ENCODE measurements at regions not wholly inside any gene's neighbourhood (a gene's known extent, or its start where the extent isn't known, plus 50 kb on each side); places are given as distances from the start of the nearest gene placed in this dataset.
"Not testable (repeated sequence)": the region's sequence is repeated elsewhere in the genome, so short reads cannot be mapped to it uniquely, and the experiment has no call there.

- no peak for DNase-seq
Measured at GRCh38 chr14:28952161-28952560, 185.6 kb downstream of the FOXG1 start.

- no peak for DNase-seq
Measured at GRCh38 chr14:28952666-28953065, 186.1 kb downstream of the FOXG1 start.

DNA sequence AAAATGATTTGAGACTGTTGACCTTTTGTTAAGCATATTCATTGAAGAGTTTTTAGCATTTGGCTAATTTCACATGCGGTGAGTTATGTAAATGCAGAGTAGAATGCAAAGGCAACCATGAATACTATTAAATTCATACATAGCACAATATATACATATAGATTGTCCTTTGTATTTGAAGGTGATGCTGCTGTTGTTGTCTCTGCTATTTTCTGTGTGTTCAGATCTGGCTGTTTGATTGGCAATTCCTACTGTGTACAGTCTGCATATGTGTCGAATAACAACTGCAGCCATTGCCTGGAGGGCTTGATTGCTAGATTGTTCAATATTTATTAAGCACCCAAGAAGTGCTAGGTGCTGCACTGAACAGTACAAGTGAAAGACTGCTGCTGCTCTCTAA, 187.4 kb downstream of the FOXG1 start:
- DNase-seq: no peak

DNA sequence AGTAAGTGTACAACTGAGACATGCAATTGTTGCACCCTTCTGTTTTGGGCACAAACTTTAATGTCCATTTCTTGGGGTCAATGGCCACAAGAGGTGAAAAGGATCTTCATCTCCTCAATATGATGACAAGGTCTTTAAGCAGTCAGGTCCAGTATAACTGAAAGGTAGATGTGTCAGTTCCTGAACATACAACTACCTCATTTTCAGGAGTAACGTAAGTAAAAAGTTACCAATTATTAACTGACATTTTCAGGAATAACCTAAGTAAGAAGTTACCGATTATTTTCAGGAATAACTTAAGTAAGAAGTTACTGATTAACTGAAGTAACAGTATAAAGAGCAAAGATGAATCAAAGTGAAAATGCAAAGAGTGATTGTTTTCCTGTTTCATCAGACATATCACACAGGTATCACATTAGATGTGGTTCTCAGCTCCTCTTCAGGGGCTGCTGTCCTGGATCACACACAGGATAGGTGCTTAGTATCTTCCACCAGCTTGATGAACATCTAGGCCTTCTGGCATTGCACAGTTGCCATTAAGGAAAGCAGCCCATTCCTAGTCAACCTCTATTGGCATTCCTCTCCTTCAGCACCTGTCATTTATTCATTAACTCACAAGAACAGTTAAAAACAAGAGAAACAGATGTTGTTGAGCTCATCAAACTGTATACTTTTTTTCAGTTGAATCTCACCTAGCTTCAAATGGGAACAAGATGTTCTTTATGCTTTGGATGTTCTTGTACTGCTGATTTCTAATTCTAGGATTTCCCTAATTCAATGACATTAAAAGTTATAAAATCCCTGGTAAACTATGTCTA, 200.0 kb downstream of the FOXG1 start:
- no peak for DNase-seq

GRCh38 chr14:28975084-28975483, 208.5 kb downstream of the FOXG1 start:
- DNase-seq: no peak

GRCh38 chr14:28982228-28982627, 215.6 kb downstream of the FOXG1 start:
- no peak for DNase-seq

- DNase-seq: no peak
Measured at GRCh38 chr14:28983279-28983678, 216.7 kb downstream of the FOXG1 start.

DNA sequence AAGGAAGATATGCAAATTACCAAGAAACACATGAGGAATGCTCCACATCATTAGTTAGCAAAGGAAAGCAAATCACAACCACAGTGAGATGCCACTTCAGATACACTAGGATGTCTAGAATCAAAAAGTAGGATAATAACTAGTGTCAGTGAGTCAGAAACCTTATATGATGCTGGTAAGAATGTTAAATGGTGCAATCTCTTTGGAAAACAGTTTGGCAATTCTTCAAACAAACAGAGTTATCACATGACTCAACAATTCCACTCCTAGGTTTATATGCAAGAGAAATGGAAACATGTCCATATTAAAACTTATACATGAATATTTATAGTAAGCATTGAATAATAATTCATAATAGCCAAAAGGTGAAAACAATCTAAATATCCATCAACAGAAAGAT, 220.9 kb downstream of the FOXG1 start:
- no peak for DNase-seq

DNA sequence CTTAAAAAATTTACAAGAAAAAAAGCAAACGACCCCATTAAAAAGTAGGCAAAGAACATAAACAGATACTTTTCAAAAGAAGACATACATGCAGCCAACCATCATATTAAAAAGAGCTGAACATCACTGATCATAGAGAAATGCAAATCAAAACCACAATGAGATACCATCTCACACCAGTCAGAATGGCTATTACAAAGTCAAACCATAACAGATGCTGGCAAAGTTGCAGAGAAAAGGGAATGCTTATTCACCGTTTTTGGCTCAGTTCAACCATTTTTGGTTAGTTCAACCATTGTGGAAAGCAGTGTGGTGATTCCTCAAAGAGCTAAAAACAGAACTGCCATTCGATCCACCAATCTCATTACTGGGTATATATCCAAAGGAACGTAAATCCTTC, 230.6 kb downstream of the FOXG1 start:
- not testable (repeated sequence) for DNase-seq

- no peak for DNase-seq
Measured at GRCh38 chr14:28999656-29000055, 233.1 kb downstream of the FOXG1 start.

GRCh38 chr14:29005647-29006046, 239.1 kb downstream of the FOXG1 start:
- DNase-seq: no peak

GRCh38 chr14:29007990-29008389, 241.4 kb downstream of the FOXG1 start:
- no peak for DNase-seq

DNA sequence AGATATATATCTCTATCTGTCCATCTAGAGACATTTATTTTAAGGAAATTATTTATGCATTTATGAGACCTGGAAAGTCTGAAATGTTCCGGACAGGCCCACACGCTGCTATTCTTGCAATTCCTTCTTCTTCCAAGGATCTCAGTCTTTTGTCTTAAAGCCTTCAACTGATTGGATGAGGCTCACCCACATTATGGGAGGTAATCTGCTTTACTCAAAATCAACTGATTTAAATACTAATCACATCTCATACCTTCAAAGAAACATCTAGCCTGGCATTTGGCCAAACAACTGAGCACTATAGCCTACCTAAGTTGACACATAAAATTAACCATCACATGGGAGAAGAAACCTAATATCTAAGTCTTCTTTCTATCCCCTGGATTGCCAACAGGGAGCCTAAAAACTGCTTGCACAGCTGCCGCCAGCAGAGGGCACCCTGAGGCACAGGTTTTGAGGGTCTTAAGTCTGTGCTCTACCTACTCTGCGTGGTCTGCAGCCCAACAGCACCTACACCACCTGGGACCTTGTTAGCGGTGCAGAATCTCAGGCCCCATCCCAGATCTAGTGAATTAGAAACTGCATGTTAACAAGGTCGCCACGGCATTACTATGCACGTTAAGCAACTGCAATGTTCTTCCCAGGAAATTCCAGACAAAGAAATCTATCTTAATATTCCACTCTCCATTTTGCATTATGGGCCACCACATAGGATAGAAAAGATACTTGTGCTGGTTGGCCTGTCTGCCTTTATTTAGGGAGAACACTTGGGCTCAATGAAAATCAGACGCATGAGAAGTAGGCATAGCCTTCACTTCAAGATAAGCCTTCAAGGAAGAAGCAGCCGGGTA, 249.7 kb downstream of the FOXG1 start:
- DNase-seq: no peak

- not testable (repeated sequence) for DNase-seq
Measured at GRCh38 chr14:29023505-29023904, 256.9 kb downstream of the FOXG1 start.

DNA sequence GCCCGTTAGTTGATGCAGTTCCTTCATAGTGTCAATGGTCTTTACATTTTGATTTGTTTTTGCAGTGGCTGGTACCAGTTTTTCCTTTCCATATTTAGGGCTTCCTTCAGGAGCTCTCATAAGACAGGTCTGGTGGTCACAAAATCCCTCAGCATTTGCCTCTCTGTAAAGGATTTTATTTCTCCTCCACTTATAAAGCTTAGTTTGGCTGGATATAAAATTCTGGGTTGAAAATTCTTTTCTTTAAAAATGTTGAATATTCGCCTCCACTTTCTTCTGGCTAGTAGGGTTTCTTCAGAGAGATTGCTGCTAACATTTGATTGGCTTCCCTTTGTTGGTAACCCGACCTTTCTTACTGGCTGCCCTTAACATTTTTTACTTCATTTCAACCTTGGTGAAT, 260.9 kb downstream of the FOXG1 start:
- not testable (repeated sequence) for DNase-seq

- not testable (repeated sequence) for DNase-seq
Measured at GRCh38 chr14:29027941-29028705, 261.5 kb downstream of the FOXG1 start.

- no peak for DNase-seq
Measured at GRCh38 chr14:29028973-29029582, 262.5 kb downstream of the FOXG1 start.

DNA sequence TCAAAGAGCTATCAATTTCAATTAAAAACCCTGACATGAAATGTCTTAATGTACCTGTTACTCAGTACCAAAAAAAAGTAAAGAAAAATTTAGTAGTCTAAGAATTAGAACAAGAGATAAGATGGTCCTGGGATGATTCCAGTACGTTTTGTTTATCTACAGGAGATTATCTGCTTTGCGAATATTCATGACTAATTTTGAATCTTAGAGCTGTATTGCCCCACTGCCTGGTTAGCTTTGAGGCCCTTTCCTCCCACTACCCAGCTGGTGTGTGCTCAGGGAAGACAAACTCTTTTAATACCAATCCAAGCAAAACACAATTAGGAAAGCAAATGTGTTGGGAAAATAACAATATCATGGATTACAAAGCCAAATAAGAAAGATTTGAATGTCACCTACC, 263.5 kb downstream of the FOXG1 start:
- no peak for DNase-seq

- DNase-seq: no peak
Measured at GRCh38 chr14:29030970-29031369, 264.4 kb downstream of the FOXG1 start.

GRCh38 chr14:29035134-29035533, 268.5 kb downstream of the FOXG1 start:
- DNase-seq: no peak

- DNase-seq: no peak
Measured at GRCh38 chr14:29037411-29037810, 270.8 kb downstream of the FOXG1 start.

GRCh38 chr14:29039171-29039570, 272.6 kb downstream of the FOXG1 start:
- no peak for DNase-seq

DNA sequence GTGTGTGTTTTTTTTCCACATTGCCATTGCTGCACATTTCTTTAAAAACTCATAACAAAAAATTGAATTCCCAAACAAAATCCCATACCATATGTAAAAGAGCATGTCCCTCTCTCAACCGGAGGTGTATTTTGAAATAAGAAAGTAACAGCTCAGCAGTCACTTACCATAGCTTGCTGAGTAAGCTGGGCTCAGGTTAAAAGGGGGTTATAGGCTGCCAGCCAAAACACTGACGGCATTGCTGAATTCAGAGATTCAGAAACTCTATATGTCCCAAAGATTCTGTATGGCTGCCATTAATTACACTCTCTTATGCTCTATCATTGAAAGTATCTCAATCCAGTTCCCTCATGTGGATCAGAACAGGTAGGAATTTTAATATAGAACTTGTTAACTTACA, 276.0 kb downstream of the FOXG1 start:
- DNase-seq: no peak

Data from CD4-positive, alpha-beta T cell treated with Interferon gamma for 1 hour (primary cell).